ENCODE measurements at regions not wholly inside any gene's neighbourhood (a gene's known extent, or its start where the extent isn't known, plus 50 kb on each side); places are given as distances from the start of the nearest gene placed in this dataset.

DNA sequence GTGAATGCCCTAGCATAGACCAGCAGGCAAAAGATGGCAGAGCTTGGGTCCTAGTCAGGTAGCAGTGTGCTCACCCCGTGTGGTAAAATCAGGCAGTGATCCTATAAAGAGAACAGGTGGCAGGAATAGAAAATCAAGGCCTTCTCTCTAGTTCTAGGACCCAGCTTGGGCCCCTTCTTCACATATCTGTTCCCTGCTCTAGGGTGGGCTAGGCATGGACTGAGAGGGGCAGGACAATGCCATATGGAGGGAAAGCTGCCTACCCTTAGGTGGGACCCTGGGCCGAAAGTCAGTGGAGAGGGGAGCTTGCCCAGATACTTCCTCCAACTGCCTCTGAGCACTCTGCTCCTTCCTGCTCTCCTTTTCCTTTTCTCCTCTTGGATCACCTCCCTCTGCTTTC lies 117.4 kb upstream of the NALF2 start:
- TF ChIP-seq RELA (IDR thresholded peaks at IDR 0.05; ENCODE audit: borderline replicate concordance, partially characterized antibody), result no peak
- TF ChIP-seq CREM (IDR thresholded peaks at IDR 0.05; ENCODE audit: low read depth), result no peak
- no peak for TF ChIP-seq POLR2A (IDR thresholded peaks at IDR 0.05; ENCODE audit: low read depth, low read length)
- no peak for TF ChIP-seq JUNB (IDR thresholded peaks at IDR 0.05)
- no peak for TF ChIP-seq EZH2 (IDR thresholded peaks at IDR 0.05; ENCODE audit: borderline replicate concordance, control insufficient read depth, low read depth, low read length)
- TF ChIP-seq, protein P1, sequence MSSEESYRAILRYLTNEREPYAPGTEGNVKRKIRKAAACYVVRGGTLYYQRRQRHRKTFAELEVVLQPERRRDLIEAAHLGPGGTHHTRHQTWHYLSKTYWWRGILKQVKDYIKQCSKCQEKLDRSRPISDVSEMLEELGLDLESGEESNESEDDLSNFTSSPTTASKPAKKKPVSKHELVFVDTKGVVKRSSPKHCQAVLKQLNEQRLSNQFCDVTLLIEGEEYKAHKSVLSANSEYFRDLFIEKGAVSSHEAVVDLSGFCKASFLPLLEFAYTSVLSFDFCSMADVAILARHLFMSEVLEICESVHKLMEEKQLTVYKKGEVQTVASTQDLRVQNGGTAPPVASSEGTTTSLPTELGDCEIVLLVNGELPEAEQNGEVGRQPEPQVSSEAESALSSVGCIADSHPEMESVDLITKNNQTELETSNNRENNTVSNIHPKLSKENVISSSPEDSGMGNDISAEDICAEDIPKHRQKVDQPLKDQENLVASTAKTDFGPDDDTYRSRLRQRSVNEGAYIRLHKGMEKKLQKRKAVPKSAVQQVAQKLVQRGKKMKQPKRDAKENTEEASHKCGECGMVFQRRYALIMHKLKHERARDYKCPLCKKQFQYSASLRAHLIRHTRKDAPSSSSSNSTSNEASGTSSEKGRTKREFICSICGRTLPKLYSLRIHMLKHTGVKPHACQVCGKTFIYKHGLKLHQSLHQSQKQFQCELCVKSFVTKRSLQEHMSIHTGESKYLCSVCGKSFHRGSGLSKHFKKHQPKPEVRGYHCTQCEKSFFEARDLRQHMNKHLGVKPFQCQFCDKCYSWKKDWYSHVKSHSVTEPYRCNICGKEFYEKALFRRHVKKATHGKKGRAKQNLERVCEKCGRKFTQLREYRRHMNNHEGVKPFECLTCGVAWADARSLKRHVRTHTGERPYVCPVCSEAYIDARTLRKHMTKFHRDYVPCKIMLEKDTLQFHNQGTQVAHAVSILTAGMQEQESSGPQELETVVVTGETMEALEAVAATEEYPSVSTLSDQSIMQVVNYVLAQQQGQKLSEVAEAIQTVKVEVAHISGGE (CRISPR knock-in tag; IDR thresholded peaks at IDR 0.05), result no peak
- TF ChIP-seq, protein P2, sequence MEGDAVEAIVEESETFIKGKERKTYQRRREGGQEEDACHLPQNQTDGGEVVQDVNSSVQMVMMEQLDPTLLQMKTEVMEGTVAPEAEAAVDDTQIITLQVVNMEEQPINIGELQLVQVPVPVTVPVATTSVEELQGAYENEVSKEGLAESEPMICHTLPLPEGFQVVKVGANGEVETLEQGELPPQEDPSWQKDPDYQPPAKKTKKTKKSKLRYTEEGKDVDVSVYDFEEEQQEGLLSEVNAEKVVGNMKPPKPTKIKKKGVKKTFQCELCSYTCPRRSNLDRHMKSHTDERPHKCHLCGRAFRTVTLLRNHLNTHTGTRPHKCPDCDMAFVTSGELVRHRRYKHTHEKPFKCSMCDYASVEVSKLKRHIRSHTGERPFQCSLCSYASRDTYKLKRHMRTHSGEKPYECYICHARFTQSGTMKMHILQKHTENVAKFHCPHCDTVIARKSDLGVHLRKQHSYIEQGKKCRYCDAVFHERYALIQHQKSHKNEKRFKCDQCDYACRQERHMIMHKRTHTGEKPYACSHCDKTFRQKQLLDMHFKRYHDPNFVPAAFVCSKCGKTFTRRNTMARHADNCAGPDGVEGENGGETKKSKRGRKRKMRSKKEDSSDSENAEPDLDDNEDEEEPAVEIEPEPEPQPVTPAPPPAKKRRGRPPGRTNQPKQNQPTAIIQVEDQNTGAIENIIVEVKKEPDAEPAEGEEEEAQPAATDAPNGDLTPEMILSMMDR (IDR thresholded peaks at IDR 0.05 in 2 of 3, conservative IDR thresholded peaks at IDR 0.05 in 1 of 3; ENCODE audit: control insufficient read depth in 2 of 3, extremely low read depth in 1 of 3, insufficient read depth in 1 of 3, low read depth in 3 of 3, low read length in 3 of 3), result no peak
- TF ChIP-seq JUND (IDR thresholded peaks at IDR 0.05; ENCODE audit: low read depth, low read length), result no peak
- TF ChIP-seq CHD1 (IDR thresholded peaks at IDR 0.05; ENCODE audit: low read depth, low read length), result no peak
- TF ChIP-seq STAT3 (IDR thresholded peaks at IDR 0.05; ENCODE audit: low read depth, low read length), result no peak
- TF ChIP-seq POLR2AphosphoS5 (IDR thresholded peaks at IDR 0.05; ENCODE audit: low read length), result no peak
